ENCODE measurements at regions not wholly inside any gene's neighbourhood (a gene's known extent, or its start where the extent isn't known, plus 50 kb on each side); places are given as distances from the start of the nearest gene placed in this dataset.

- Histone ChIP-seq H3K79me2 (no peaks in the 10 kb centered on the region), H3K9ac (no peak overlapping the region), H3K4me1 (peaks cover 3% of the 10 kb centered on the region), H3K9me3 (ENCODE audit: control insufficient read depth, low read length) (no peaks in the 10 kb centered on the region), H3K4me2 (ENCODE audit: low read length) (peak overlapping the region; percentile 69), H3K36me3 (ENCODE audit: control insufficient read depth, insufficient read depth, low read length) (no peaks in the 10 kb centered on the region), H2AFZ (peak overlapping the region; percentile 99), H3K4me3 (ENCODE audit: low read depth, low read length) (peak overlapping the region; percentile 23), H3K27ac (peak overlapping the region; percentile 45), H3K27me3 (ENCODE audit: control insufficient read depth, insufficient read depth, low read length) (no peaks in the 10 kb centered on the region)
- no peak for TF ChIP-seq CTCF (IDR thresholded peaks at IDR 0.05)
Measured at GRCh38 chr2:43100883-43101662, 125.3 kb downstream of the ZFP36L2 start.

- no peak for TF ChIP-seq CTCF (IDR thresholded peaks at IDR 0.05)
- H3K4me1 ChIP-seq, result peaks cover 3% of the 10 kb centered on the region
- peak overlapping the region; percentile 69 for H3K4me2 ChIP-seq (ENCODE audit: low read length)
- no peaks in the 10 kb centered on the region for H3K79me2 ChIP-seq
- H3K27ac ChIP-seq, result peak overlapping the region; percentile 45
- peak overlapping the region; percentile 99 for H2AFZ ChIP-seq
- no peak overlapping the region for H3K9ac ChIP-seq
- no peaks in the 10 kb centered on the region for H3K27me3 ChIP-seq (ENCODE audit: control insufficient read depth, insufficient read depth, low read length)
- H3K36me3 ChIP-seq (ENCODE audit: control insufficient read depth, insufficient read depth, low read length), result no peaks in the 10 kb centered on the region
- peak overlapping the region; percentile 23 for H3K4me3 ChIP-seq (ENCODE audit: low read depth, low read length)
- no peaks in the 10 kb centered on the region for H3K9me3 ChIP-seq (ENCODE audit: control insufficient read depth, low read length)
Measured at GRCh38 chr2:43100362-43100882, 126.0 kb downstream of the ZFP36L2 start.

GRCh38 chr2:43099797-43100196 lies 126.6 kb downstream of the ZFP36L2 start:
- no peaks in the 10 kb centered on the region for H3K79me2 ChIP-seq

GRCh38 chr2:43098539-43098938 lies 127.9 kb downstream of the ZFP36L2 start:
- no peaks in the 10 kb centered on the region for H3K27me3 ChIP-seq (ENCODE audit: control insufficient read depth, insufficient read depth, low read length)

More at GRCh38 chr2:43099797-43100196, 126.6 kb downstream of the ZFP36L2 start:
- no peak overlapping the region for H2AFZ ChIP-seq
- TF ChIP-seq CTCF (IDR thresholded peaks at IDR 0.05), result no peak
- H3K27me3 ChIP-seq (ENCODE audit: control insufficient read depth, insufficient read depth, low read length), result no peaks in the 10 kb centered on the region
- peaks cover 3% of the 10 kb centered on the region for H3K4me1 ChIP-seq
- H3K27ac ChIP-seq, result no peak overlapping the region
- H3K9ac ChIP-seq, result no peak overlapping the region
- no peaks in the 10 kb centered on the region for H3K9me3 ChIP-seq (ENCODE audit: control insufficient read depth, low read length)
- H3K36me3 ChIP-seq (ENCODE audit: control insufficient read depth, insufficient read depth, low read length), result no peaks in the 10 kb centered on the region
- no peak overlapping the region for H3K4me2 ChIP-seq (ENCODE audit: low read length)
- no peak overlapping the region for H3K4me3 ChIP-seq (ENCODE audit: low read depth, low read length)

More at GRCh38 chr2:43098539-43098938, 127.9 kb downstream of the ZFP36L2 start:
- Histone ChIP-seq H3K36me3 (ENCODE audit: control insufficient read depth, insufficient read depth, low read length) (no peaks in the 10 kb centered on the region), H3K9ac (no peak overlapping the region), H3K9me3 (ENCODE audit: control insufficient read depth, low read length) (no peaks in the 10 kb centered on the region), H3K4me1 (peaks cover 3% of the 10 kb centered on the region), H2AFZ (no peak overlapping the region), H3K27ac (no peak overlapping the region), H3K79me2 (no peaks in the 10 kb centered on the region), H3K4me2 (ENCODE audit: low read length) (no peak overlapping the region), H3K4me3 (ENCODE audit: low read depth, low read length) (no peak overlapping the region)
- no peak for TF ChIP-seq CTCF (IDR thresholded peaks at IDR 0.05)

Measured in parathyroid adenoma (tissue), 2 donors.